C1 segment of cervical spinal cord (tissue), 14 donors: ENCODE measurements at regions not wholly inside any gene's neighbourhood (a gene's known extent, or its start where the extent isn't known, plus 50 kb on each side); places are given as distances from the start of the nearest gene placed in this dataset.

Experiments
- DNase-seq, 14 donors: peaks; one replicate each; lab custom pipeline; 2025; lab: John Stamatoyannopoulos, UW

GRCh38 chr1:81172483-81172882 lies 628.3 kb upstream of the ADGRL2 start:
- no peak for DNase-seq

DNA sequence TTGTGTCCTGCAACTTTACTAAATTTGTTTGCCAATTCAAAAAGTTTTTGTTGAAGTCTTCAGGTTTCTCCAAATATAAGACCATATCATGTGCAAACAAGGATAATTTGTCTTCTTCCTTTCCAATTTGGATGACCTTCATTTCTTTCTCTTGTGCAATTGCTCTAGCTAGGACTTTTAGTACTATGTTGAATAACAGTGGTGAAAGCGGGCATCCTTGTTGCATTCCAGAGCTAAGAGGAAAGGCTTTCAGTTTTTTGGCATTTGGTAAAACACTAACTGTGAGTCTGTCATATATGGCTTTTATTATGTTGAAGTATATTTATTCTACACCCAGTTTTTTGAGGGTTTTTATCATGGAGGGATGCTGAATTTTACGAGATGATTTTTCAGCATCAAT lies 630.0 kb upstream of the ADGRL2 start:
- no peak for DNase-seq

GRCh38 chr1:81165963-81166362 lies 634.8 kb upstream of the ADGRL2 start:
- DNase-seq: no peak

DNA sequence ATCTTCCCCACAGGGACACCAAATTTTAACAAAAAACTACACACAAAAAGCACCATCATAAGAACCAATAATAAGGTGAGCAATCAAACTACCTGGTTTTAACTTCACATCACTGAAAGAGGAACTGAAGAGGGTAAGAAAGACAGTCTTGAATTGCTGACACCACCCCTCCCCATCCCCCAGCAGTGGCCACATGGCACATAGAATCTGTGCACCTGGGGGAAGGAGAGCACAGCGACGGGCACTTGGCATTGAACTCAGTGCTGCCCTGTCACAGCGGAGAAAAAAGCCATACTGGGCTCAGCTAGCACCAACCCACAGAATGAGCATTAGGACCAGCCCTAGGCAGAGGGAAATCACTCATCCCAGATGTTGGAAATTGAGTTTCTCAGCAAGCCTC lies 640.0 kb upstream of the ADGRL2 start:
- DNase-seq: no peak

GRCh38 chr1:81158592-81158991 lies 642.1 kb upstream of the ADGRL2 start:
- no peak for DNase-seq

DNA sequence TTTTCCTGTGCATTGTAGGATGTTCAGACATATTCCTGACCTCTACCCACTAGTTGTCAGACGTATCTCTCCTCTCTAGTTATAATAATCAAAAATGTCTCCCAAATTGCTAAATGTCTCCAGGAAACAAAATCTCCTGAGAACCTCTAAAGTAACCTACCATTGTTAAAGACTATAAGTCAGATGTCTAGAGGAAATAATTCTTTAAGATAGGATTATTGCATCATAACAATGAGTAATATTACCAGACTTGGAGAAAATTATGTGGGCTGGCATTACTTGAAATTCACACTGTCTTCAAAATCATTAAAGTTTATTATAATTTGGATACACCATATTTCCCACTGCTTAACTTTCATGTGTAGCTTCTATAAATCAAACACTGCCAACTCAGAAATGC lies 643.0 kb upstream of the ADGRL2 start:
- DNase-seq: no peak

- DNase-seq: no peak
Observed at GRCh38 chr1:81156887-81157286, 643.8 kb upstream of the ADGRL2 start.

DNA sequence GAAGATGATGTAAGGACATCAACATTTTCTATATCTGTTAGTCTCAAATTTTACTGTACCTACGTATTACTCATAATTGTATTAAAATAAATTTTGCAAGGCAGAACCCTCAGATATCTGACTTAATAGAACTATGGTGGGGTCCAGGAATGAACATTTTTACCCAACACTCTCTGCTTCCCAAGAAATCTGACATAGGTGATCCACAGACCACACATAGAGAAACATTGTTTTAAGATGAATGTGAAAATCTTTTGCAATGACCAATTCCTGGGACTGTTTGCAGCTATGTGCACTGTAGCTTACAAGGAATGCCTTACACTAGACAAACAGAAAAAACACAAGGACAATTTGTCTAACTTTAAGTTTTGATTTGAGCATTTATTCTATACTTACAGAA lies 645.6 kb upstream of the ADGRL2 start:
- no peak for DNase-seq

GRCh38 chr1:81151206-81151605 lies 649.5 kb upstream of the ADGRL2 start:
- no peak for DNase-seq

DNA sequence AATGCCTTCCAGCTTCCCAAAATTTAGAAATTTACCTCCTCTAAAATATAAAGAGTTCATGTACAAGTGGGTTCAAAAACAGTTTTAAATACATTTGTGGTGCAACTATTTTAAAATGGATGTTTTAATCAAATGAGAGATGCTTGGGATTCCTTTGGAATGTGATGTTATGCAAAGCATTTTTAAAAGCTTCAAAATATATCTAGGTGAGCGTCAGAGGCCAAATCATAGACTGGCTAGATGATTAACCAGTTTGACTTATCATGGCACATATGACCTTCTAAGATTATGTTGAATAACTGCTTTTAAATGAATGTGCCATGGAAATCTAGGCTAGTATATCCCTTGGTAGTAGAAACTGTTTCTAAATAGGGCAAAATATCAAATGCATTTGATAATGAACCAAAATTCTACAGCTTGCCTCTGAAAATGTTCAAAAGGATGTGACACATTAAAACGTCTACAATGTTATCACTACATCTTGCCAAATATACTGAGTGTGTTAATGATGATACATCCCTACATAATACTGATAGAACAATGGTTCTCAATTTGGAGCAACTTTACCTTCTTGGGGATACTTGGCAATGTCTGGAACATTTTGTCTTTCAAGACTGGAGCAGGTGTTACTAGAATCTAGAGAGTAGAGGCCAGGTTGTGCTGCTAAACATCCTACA lies 650.9 kb upstream of the ADGRL2 start:
- DNase-seq: no peak

DNA sequence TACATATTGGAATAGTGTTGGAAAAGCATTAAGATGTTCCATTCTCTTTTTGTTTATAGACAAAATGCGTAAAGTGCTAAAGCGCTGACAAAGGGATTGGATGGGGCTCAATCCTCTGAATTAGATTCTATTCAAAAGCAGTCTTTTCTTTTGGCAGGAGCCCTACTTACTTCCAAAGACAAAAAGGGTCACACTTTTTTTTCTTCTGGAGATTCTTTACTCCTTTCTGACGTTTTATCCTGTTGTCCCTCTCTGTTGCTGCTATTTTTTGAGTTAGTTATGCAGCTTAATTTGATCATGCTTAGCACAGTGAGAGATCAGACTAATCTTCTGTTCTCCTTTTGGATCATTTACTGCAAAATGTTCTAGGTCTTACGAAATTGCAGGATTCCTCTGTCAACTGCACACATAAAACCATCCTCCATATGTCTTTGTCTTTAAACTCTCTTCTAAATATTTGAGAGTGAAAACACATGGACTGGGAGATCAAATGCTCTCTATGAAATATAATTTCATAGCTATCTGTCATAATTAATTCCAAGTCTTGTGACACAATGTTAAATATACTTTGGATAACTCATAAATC lies 656.4 kb upstream of the ADGRL2 start:
- DNase-seq: no peak

DNA sequence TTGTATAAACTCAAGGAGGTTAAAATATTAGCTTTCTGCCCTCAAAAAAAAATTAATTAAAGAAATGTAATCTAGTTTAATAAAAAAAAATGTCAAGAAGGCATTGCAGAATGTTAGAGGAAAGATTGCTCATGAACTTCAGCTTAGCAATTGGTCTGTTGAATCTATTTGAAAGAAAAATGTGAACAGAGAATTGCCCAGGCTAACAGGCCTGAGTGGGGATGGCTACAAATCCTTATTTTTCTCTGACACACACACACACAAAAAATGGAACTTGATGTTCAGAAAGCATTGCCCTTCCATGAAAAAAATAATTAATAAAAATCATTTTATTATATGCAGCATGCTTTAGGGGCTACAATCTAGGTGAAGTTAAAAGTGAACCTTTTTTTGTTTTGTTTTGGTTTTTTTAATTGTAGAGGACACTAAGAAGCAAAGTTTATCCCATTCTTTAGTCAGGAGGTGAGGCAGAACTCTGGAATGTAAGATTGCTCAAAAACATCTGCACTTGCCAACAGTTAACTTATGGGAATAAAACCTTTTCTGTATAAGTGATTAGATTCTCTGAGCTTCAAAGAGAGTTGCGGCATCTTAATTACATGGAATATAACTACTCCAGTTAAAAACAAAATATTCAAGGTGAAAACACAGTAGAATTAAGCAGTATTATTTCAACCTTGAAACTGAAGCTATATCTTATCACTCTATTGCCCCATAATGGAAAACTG lies 658.5 kb upstream of the ADGRL2 start:
- DNase-seq: no peak

DNA sequence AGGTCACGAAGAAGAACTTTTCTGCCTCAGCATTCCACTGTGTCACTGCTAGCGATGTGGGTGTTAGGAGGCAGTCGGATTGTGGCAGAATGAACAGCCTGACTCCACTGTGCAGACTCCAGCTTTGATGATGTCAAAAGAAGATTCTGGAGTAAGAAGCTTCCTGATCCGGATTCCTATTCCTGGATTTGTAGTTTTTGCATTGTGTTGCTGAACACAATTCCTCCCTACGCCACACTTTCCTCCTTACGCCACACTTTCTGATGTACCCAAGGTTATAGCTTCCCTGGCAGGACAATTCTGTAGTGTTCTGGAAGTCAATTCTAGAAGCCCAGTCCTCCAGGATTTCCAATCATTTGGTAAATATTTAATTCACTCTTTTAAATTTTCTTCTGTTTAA lies 665.2 kb upstream of the ADGRL2 start:
- no peak for DNase-seq

- DNase-seq: no peak
Observed at GRCh38 chr1:81129776-81130175, 671.0 kb upstream of the ADGRL2 start.

DNA sequence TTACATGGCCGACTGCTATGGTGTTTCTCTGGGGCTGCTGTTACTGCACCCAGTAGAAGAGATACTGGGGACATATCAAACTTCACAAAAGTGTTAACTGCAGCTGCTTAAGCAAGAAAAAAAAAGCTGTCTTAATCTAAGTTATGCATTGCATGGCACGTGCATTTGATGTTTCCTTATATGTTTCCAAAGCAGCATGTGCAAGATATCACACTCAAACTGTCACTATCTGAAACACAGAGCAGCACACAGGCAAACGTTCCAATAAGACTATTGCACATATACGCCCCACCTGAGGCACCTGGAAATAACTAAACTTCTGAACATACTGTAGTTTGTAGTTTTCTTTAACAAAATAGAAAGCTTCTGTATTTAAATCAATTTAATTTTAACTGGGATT lies 671.4 kb upstream of the ADGRL2 start:
- no peak for DNase-seq

GRCh38 chr1:81128079-81128478 lies 672.7 kb upstream of the ADGRL2 start:
- DNase-seq: no peak

- DNase-seq: no peak
Observed at GRCh38 chr1:81126989-81127581, 673.6 kb upstream of the ADGRL2 start.

DNA sequence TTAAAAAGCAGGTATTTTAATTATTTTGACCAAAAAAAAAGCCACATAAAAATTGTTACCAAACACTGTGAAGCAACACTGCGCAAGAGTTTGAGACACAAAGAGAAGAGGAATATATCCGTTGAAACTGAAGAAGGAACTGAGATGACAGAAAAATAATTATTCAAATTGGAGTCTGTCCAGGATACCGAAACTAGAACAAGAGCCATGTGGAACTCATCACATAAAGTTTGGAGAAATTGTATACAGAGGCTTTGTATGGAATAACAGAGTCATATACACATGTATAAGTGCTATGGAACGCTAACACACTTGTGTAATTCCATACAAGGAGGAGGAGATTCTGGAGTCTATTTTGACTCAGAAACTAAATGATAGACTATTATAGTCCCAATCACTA lies 675.1 kb upstream of the ADGRL2 start:
- DNase-seq: no peak

DNA sequence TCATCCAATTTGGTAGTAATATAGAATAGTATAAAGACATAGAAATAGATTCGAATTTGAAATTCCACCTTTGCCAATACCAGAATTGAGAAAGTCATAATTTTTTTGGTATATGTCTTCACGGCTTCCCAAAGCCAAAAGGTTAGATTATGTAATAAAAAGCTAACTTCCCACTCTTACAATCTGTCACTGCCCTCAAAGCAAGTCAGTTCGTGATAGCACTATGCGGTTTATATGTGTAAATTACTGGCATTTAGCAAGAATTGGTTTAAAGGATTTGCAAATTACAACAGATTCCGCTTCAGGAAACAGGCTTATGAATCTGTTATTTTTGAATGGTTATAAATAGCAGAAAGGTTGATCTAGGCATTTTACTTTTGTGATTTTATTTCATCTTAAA lies 679.4 kb upstream of the ADGRL2 start:
- no peak for DNase-seq

GRCh38 chr1:81119319-81119718 lies 681.4 kb upstream of the ADGRL2 start:
- DNase-seq: no peak

DNA sequence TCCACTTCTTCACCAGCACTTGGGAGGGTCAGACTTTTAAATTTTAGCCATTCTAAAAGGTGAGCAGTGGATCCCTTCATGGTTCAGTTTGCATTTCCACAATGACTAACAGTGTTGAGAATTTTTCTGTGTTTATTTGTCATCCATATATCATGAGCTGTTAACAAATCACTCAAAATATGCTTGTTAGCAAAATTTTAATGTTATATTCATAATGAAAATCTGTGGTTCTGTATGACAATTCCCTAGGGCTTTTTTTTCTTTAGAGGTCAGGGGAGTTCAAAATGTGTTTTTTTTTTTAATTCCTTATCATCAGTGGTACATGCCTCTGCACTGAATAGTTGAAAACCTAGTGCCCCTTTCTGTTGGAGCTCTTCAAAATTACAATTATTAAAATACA lies 682.2 kb upstream of the ADGRL2 start:
- DNase-seq: no peak

GRCh38 chr1:81115422-81115821 lies 685.3 kb upstream of the ADGRL2 start:
- DNase-seq: no peak

GRCh38 chr1:81114191-81114590 lies 686.5 kb upstream of the ADGRL2 start:
- no peak for DNase-seq
